ENCODE measurements at regions not wholly inside any gene's neighbourhood (a gene's known extent, or its start where the extent isn't known, plus 50 kb on each side); places are given as distances from the start of the nearest gene placed in this dataset.

DNA sequence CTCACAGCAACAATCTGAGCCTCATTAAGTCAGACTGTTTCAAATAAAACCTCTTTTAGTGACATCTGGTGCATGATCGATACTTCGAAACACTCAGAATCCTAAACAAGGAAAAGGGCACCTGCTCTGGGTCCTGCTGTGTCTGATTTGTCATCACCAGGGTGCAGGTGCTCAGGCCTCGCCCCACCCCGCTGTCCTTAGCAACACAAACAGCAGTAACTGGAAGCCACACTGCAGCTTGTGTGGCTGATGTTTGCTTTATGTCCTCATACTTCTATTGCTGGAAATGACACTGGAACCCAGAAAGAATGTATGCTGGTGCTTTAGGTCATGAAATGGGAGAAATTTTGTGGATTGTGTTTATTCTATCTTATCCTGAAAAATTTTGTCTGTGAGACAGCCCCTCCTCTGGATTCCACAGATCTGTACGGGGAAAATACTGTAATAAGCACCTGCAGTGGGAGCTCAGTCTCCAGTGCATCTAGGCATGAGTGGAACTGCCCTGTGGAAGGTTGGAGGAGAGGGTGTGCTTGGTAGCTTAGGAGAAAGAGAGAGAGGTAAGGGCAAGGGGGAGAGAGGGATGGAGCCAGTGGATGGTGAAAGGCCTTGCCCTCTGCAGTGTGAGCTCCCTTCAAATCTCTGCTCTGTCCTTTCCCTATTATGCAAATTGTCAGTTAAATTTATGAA lies 284.2 kb downstream of the SMARCA2 start:
- no peak overlapping the region for H3K4me2 ChIP-seq (ENCODE audit: low read depth, low read length)
- no peak for DNase-seq (ENCODE audit: low spot score)

DNA sequence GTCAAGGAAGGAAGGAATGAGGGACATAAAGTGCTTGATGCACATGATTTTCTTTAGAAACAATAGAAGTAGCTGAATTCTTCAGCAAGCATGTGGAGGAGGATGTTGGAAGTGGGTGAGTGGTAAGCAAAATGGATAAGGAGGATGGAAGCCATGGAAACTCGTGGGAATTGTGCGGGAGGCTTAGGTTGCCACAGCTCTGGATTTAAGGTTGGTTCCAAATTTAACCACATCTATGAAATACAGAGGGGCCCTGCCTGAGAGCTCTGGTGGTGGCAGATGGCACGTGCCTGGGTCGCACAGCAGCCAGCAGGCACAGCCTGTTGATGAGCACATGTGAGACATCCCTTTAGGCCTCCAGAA lies 284.7 kb downstream of the SMARCA2 start:
- Histone ChIP-seq H3K27ac (ENCODE audit: extremely low read length, insufficient read depth, low read length) (no peak overlapping the region), H4K20me1 (ENCODE audit: insufficient read depth, low read length) (no peaks in the 10 kb centered on the region), H3K36me3 (replicated peaks in 1 of 2; ENCODE audit: control insufficient read depth in 1 of 2, insufficient read depth in 2 of 2, low read length in 2 of 2) (no peaks in the 10 kb centered on the region), H3K4me2 (ENCODE audit: low read depth, low read length) (no peak overlapping the region), H3K4me1 (ENCODE audit: insufficient read depth, low read length) (no peaks in the 10 kb centered on the region), H2AFZ (ENCODE audit: low read length) (no peak overlapping the region), H3K79me2 (ENCODE audit: insufficient read depth, low read length) (no peaks in the 10 kb centered on the region), H3K4me3 (replicated peaks in 1 of 3; ENCODE audit: insufficient read depth in 1 of 3, low read depth in 2 of 3, low read length in 3 of 3) (no peak overlapping the region), H3K27me3 (ENCODE audit: control insufficient read depth in 1 of 2, insufficient read depth in 2 of 2, low read length in 2 of 2) (no peaks in the 10 kb centered on the region), H3K9me3 (ENCODE audit: low read length) (no peaks in the 10 kb centered on the region; the same call in 1 of the 2 replicates), H3K9ac (ENCODE audit: insufficient read depth, low read depth, low read length) (no peak overlapping the region)
- ChIA-PET POLR2A (no interaction called here), CTCF (ENCODE audit: low intra/inter-chr PET ratio, low total read pairs) (no interaction called here)
- BruUV-seq (replicated peaks), result no TSS peak
- FAIRE-seq (no peak), DNase-seq (ENCODE audit: low spot score) (no peak), ATAC-seq (no peak)
- TF ChIP-seq HOXD1 (CRISPR knock-in tag; IDR thresholded peaks at IDR 0.05) (no peak), ZNF337 (CRISPR knock-in tag; IDR thresholded peaks at IDR 0.05; ENCODE audit: borderline replicate concordance, low read depth) (no peak), ZNF12 (CRISPR knock-in tag; IDR thresholded peaks at IDR 0.05) (no peak), RFXANK (CRISPR knock-in tag; IDR thresholded peaks at IDR 0.05) (no peak), ZSCAN29 (CRISPR knock-in tag; conservative IDR thresholded peaks at IDR 0.05) (no peak)
- TF ChIP-seq, protein P1, sequence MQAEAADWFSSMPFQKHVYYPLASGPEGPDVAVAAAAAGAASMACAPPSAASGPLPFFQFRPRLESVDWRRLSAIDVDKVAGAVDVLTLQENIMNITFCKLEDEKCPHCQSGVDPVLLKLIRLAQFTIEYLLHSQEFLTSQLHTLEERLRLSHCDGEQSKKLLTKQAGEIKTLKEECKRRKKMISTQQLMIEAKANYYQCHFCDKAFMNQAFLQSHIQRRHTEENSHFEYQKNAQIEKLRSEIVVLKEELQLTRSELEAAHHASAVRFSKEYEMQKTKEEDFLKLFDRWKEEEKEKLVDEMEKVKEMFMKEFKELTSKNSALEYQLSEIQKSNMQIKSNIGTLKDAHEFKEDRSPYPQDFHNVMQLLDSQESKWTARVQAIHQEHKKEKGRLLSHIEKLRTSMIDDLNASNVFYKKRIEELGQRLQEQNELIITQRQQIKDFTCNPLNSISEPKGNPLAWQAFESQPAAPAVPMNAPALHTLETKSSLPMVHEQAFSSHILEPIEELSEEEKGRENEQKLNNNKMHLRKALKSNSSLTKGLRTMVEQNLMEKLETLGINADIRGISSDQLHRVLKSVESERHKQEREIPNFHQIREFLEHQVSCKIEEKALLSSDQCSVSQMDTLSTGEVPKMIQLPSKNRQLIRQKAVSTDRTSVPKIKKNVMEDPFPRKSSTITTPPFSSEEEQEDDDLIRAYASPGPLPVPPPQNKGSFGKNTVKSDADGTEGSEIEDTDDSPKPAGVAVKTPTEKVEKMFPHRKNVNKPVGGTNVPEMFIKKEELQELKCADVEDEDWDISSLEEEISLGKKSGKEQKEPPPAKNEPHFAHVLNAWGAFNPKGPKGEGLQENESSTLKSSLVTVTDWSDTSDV (CRISPR knock-in tag; IDR thresholded peaks at IDR 0.05), result no peak
- intact Hi-C loops (cut with micrococcal nuclease; ENCODE audit: unreplicated experiment), result no loop called here
- in situ Hi-C loops (cut with HindIII; ENCODE audit: extremely low pct_ligation_motif_present, low pct_unique_long_range_greater_than_20kb), result no loop called here
- WGBS (ENCODE audit: low lambda C conversion rate), result 56% methylated on average over 2 of the region's 4 CpGs

More for the DNA sequence above, 284.2 kb downstream of the SMARCA2 start:
- no TSS peak for BruUV-seq (replicated peaks)
- no peaks in the 10 kb centered on the region for H3K4me1 ChIP-seq (ENCODE audit: insufficient read depth, low read length)
- H3K4me3 ChIP-seq (replicated peaks in 1 of 3; ENCODE audit: insufficient read depth in 1 of 3, low read depth in 2 of 3, low read length in 3 of 3), result no peak overlapping the region
- H2AFZ ChIP-seq (ENCODE audit: low read length), result no peak overlapping the region
- H4K20me1 ChIP-seq (ENCODE audit: insufficient read depth, low read length), result no peaks in the 10 kb centered on the region
- in situ Hi-C loops (cut with HindIII; ENCODE audit: extremely low pct_ligation_motif_present, low pct_unique_long_range_greater_than_20kb) (no loop called here), intact Hi-C loops (cut with micrococcal nuclease; ENCODE audit: unreplicated experiment) (no loop called here)
- ChIA-PET CTCF (ENCODE audit: low intra/inter-chr PET ratio, low total read pairs) (no interaction called here), POLR2A (no interaction called here)
- no peak overlapping the region for H3K9ac ChIP-seq (ENCODE audit: insufficient read depth, low read depth, low read length)
- H3K36me3 ChIP-seq (replicated peaks in 1 of 2; ENCODE audit: control insufficient read depth in 1 of 2, insufficient read depth in 2 of 2, low read length in 2 of 2), result no peaks in the 10 kb centered on the region
- ATAC-seq, result no peak
- 24% methylated on average over 5 of the region's 5 CpGs for WGBS (ENCODE audit: low lambda C conversion rate)
- H3K9me3 ChIP-seq (ENCODE audit: low read length), result no peaks in the 10 kb centered on the region; the same call in 1 of the 2 replicates
- TF ChIP-seq HMGA1 (CRISPR knock-in tag; conservative IDR thresholded peaks at IDR 0.05) (no peak), YEATS4 (CRISPR knock-in tag; IDR thresholded peaks at IDR 0.05; ENCODE audit: borderline replicate concordance) (no peak), FOXM1 (CRISPR knock-in tag; IDR thresholded peaks at IDR 0.05) (no peak), ZNF253 (CRISPR knock-in tag; IDR thresholded peaks at IDR 0.05; ENCODE audit: borderline replicate concordance) (no peak), THAP11 (CRISPR knock-in tag; IDR thresholded peaks at IDR 0.05) (no peak), SMAD9 (CRISPR knock-in tag; IDR thresholded peaks at IDR 0.05) (no peak), NFKBIZ (CRISPR knock-in tag; IDR thresholded peaks at IDR 0.05) (no peak), SMYD3 (CRISPR knock-in tag; IDR thresholded peaks at IDR 0.05) (no peak), ZMYM4 (CRISPR knock-in tag; IDR thresholded peaks at IDR 0.05) (no peak), ZNF331 (CRISPR knock-in tag; IDR thresholded peaks at IDR 0.05) (no peak), AGO2 (optimal IDR thresholded peaks at IDR 0.05; ENCODE audit: low read depth, low read length) (no peak), ZNF788 (CRISPR knock-in tag; IDR thresholded peaks at IDR 0.05; ENCODE audit: borderline replicate concordance) (no peak), ZNF446 (CRISPR knock-in tag; IDR thresholded peaks at IDR 0.05) (no peak), REPIN1 (CRISPR knock-in tag; IDR thresholded peaks at IDR 0.05; ENCODE audit: borderline replicate concordance, low read depth) (no peak), IRF2 (CRISPR knock-in tag; IDR thresholded peaks at IDR 0.05) (no peak), EZH2 (conservative IDR thresholded peaks at IDR 0.05; ENCODE audit: low read depth, low read length) (no peak)
- H3K27me3 ChIP-seq (ENCODE audit: control insufficient read depth in 1 of 2, insufficient read depth in 2 of 2, low read length in 2 of 2), result no peaks in the 10 kb centered on the region
- no peak overlapping the region for H3K27ac ChIP-seq (ENCODE audit: extremely low read length, insufficient read depth, low read length)
- H3K79me2 ChIP-seq (ENCODE audit: insufficient read depth, low read length), result no peaks in the 10 kb centered on the region
- FAIRE-seq, result no peak

All from HepG2 (cell line).